ENCODE measurements at regions not wholly inside any gene's neighbourhood (a gene's known extent, or its start where the extent isn't known, plus 50 kb on each side); places are given as distances from the start of the nearest gene placed in this dataset.

DNA sequence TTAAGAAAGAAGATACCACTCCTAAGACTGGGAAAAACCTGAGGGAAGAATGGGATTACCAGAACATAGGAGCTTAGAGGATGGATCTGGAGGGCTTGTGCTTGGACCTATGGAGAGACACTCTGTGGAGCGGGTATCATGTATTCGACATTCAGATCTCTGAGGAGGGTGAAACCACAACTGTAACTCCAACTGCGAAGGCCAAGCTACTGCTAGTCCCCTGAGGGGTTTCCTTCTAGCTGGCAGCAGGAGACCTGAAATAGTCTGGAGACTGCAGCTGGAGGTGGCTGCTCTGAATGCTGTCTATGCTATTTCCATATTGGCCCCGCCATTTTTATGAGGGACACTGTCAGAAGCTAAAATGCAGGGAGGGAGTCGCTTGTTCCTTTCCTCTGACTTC lies 462.3 kb downstream of the PTPRC start:
- TF ChIP-seq, protein P1, sequence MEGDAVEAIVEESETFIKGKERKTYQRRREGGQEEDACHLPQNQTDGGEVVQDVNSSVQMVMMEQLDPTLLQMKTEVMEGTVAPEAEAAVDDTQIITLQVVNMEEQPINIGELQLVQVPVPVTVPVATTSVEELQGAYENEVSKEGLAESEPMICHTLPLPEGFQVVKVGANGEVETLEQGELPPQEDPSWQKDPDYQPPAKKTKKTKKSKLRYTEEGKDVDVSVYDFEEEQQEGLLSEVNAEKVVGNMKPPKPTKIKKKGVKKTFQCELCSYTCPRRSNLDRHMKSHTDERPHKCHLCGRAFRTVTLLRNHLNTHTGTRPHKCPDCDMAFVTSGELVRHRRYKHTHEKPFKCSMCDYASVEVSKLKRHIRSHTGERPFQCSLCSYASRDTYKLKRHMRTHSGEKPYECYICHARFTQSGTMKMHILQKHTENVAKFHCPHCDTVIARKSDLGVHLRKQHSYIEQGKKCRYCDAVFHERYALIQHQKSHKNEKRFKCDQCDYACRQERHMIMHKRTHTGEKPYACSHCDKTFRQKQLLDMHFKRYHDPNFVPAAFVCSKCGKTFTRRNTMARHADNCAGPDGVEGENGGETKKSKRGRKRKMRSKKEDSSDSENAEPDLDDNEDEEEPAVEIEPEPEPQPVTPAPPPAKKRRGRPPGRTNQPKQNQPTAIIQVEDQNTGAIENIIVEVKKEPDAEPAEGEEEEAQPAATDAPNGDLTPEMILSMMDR (IDR thresholded peaks at IDR 0.05), result no peak
- no peak for TF ChIP-seq POLR2A (IDR thresholded peaks at IDR 0.05)

Measured in Peyer's patch (tissue), 4 donors.